Lower leg skin (tissue), 3 donors: ENCODE measurements at regions not wholly inside any gene's neighbourhood (a gene's known extent, or its start where the extent isn't known, plus 50 kb on each side); places are given as distances from the start of the nearest gene placed in this dataset.

ENCODE experiments used
- CTCF ChIP-seq, 3 donors: fragments of 450-650 bp; IDR thresholded peaks; one replicate each; pipeline ENCODE4 v1.5.1; 2016; ENCODE audit warnings: antibody characterized with exemption in 3 of 3, mild to moderate bottlenecking in 3 of 3, moderate library complexity in 2 of 3
- POLR2A ChIP-seq, 2 donors: fragments of 450-650 bp; IDR thresholded peaks; one replicate each; pipeline ENCODE4 v1.6.1; 2016 to 2017; ENCODE audit warnings: antibody characterized with exemption in 2 of 2, mild to moderate bottlenecking in 1 of 2, moderate library complexity in 1 of 2

GRCh38 chr2:239778861-239779558 lies 246.1 kb downstream of the NDUFA10 start:
- TF ChIP-seq CTCF (IDR thresholded peaks at IDR 0.05): no peak
- no peak for TF ChIP-seq POLR2A (IDR thresholded peaks at IDR 0.05)
